ENCODE measurements at regions not wholly inside any gene's neighbourhood (a gene's known extent, or its start where the extent isn't known, plus 50 kb on each side); places are given as distances from the start of the nearest gene placed in this dataset.

- no peak overlapping the region for H3K14ac ChIP-seq (replicated peaks; ENCODE audit: low read depth, low read length)
- H3K27me3 ChIP-seq (ENCODE audit: control insufficient read depth, insufficient read depth, low read length) = no peaks in the 10 kb centered on the region; the same call in 1 of the 2 replicates
- no peak overlapping the region for H3K4me3 ChIP-seq (ENCODE audit: insufficient read depth, low read depth, low read length)
- DNase-seq (no peak), ATAC-seq (ENCODE audit: low read depth) (no peak)
- CTCF ChIA-PET = interaction anchor here (1.4 kb wide), 1 partner anchor 685 kb away, joined by 3 read pairs; no protein-coding TSS in a partner anchor
- no TSS peak for BruUV-seq (replicated peaks)
- no CpG with 5 or more reads among the region's 4 CpGs for WGBS, 2 experiments (ENCODE audit: extremely low coverage in 2 of 2, insufficient read length in 1 of 2)
- H3K79me1 ChIP-seq (ENCODE audit: low read depth in 1 of 2, low read length in 2 of 2) = no peaks in the 10 kb centered on the region
- intact Hi-C loops (cut with micrococcal nuclease) (no loop called here), dilution Hi-C loops (cut with HindIII; ENCODE audit: low sequenced_read_pairs, unreplicated experiment) (no loop called here), in situ Hi-C loops (cut with MboI; ENCODE audit: low sequenced_read_pairs) (no loop called here)
- H2BK120ac ChIP-seq (ENCODE audit: low read depth, low read length) = no peak overlapping the region
- H3K4me2 ChIP-seq (ENCODE audit: low read depth, low read length) = no peak overlapping the region
- no peak for TF ChIP-seq NFE2L2 (IDR thresholded peaks at IDR 0.05; ENCODE audit: low read depth, low read length)
- TF ChIP-seq BHLHE40 (IDR thresholded peaks at IDR 0.05; ENCODE audit: low read depth, low read length) = no peak
- no peak for TF ChIP-seq CHD1 (IDR thresholded peaks at IDR 0.05; ENCODE audit: low read depth, low read length)
- TF ChIP-seq CEBPB (IDR thresholded peaks at IDR 0.05; ENCODE audit: low read depth, low read length) = no peak
- TF ChIP-seq POLR2A (IDR thresholded peaks at IDR 0.05; ENCODE audit: low read depth, low read length) = no peak
- no peak for TF ChIP-seq USF2 (IDR thresholded peaks at IDR 0.05; ENCODE audit: low read depth, low read length)
- TF ChIP-seq RFX5 (IDR thresholded peaks at IDR 0.05; ENCODE audit: low read depth, low read length) = no peak
- TF ChIP-seq SMC3 (IDR thresholded peaks at IDR 0.05; ENCODE audit: low read depth, low read length) = no peak
- no peak overlapping the region for H3K18ac ChIP-seq (ENCODE audit: low read depth, low read length)
- no peak overlapping the region for H2AK5ac ChIP-seq (ENCODE audit: low read depth, low read length)
- no peaks in the 10 kb centered on the region for H3K4me1 ChIP-seq (ENCODE audit: control insufficient read depth, insufficient read depth, low read length)
- H2AFZ ChIP-seq (replicated peaks; ENCODE audit: low read length, poor library complexity) = no peak overlapping the region
- no peak overlapping the region for H2AK9ac ChIP-seq (replicated peaks; ENCODE audit: low read depth, low read length, poor library complexity)
- no peak overlapping the region for H2BK15ac ChIP-seq (ENCODE audit: low read depth, low read length)
- no peak overlapping the region for H3K9ac ChIP-seq (ENCODE audit: low read depth, low read length)
- no peak overlapping the region for H2BK5ac ChIP-seq (ENCODE audit: low read depth, low read length, poor library complexity, severe bottlenecking)
- no peak overlapping the region for H3K56ac ChIP-seq (ENCODE audit: extremely low read depth, insufficient read depth, low read length)
- H4K5ac ChIP-seq (ENCODE audit: low read depth, low read length) = no peak overlapping the region
- no peak overlapping the region for H3K4ac ChIP-seq (ENCODE audit: low read depth, low read length)
- H4K20me1 ChIP-seq (ENCODE audit: insufficient read depth, low read length) = no peaks in the 10 kb centered on the region
- no peak overlapping the region for H2BK20ac ChIP-seq (ENCODE audit: low read depth, low read length)
- no peaks in the 10 kb centered on the region for H3K9me1 ChIP-seq (ENCODE audit: insufficient read depth, low read length)
- H4K8ac ChIP-seq (ENCODE audit: low read depth in 2 of 2, low read length in 2 of 2) = no peak overlapping the region
- no peaks in the 10 kb centered on the region for H3K36me3 ChIP-seq (ENCODE audit: control insufficient read depth, insufficient read depth, low read length)
- H3K27ac ChIP-seq (ENCODE audit: insufficient read depth, low read length) = no peak overlapping the region
- H4K91ac ChIP-seq (ENCODE audit: insufficient read depth, low read depth, low read length) = no peak overlapping the region
- POLR2A ChIA-PET (ENCODE audit: unreplicated experiment) = no interaction called here
- H3K23ac ChIP-seq (ENCODE audit: low read depth, low read length) = no peak overlapping the region
- no peaks in the 10 kb centered on the region for H3K9me3 ChIP-seq (ENCODE audit: control insufficient read depth, insufficient read depth, low read length)
Observed at GRCh38 chr15:45776772-45777171, 141.9 kb downstream of the SQOR start.

Measured in IMR-90 (cell line).